NCI-H69 (cell line): ENCODE measurements at regions not wholly inside any gene's neighbourhood (a gene's known extent, or its start where the extent isn't known, plus 50 kb on each side); places are given as distances from the start of the nearest gene placed in this dataset.
A peak's percentile ranks its signal among the peaks of the same experiment; 100 is the strongest.
"Not testable (repeated sequence)": the region's sequence is repeated elsewhere in the genome, so short reads cannot be mapped to it uniquely, and the experiment has no call there.

ENCODE experiments used
- DNase-seq: peaks from one replicate; lab custom pipeline; 2025; lab: John Stamatoyannopoulos, UW

GRCh38 chr16:16448423-16448822, 69.5 kb downstream of the NPIPA7 start:
- DNase-seq = not testable (repeated sequence)

- DNase-seq = not testable (repeated sequence)
Observed at GRCh38 chr16:16449712-16450237, 70.8 kb downstream of the NPIPA7 start.

DNA sequence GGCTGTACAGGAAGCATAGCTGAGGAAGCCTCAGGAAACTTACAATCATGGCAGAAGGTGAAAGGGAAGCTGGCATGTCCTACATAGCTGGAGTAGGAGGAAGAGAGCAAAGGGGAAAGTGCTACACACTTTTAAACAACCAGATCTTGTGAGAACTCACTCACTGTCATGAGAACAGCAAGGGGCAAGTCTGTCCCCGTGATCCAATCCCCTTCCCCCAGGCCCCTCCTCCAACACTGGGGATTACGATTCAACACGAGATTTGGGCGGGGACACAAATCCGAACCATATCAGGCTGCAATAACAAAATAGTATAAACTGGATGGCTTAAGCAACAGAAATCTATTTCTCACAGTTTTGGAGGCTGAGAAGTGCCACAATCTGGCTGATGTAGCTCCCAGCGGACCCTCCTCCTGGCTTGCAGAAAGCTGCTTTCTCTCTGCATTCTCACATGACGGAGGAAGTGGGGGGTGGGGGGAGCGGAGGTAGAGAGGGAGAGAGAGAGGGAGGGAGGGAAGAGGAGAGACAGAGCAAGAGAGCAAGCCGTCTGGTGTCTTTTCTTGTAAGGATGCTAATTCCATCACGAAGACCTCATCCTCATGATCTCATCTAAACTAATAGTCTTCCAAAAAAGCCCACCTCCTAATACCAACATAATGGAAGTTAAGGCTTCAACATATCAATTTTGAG, 72.9 kb downstream of the NPIPA7 start:
- not testable (repeated sequence) for DNase-seq

DNA sequence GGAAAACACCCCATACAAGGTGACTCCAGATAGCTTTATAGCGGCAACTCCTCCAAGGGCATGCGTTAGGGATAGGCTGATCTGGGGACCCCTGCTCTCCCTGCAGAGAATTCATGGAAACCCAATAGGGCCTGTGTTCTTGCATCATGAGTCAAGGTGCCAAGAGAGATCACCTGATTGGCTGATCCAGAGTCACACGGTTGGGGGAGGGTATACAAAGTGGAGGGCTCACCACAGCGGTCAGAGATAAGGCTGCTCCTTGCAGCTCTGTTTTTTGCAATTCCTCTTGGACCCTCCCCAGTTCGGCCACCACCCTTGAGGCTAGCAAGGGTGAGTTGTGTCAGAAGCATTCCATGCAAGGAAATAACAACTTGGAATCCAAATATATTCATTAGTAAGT, 79.6 kb downstream of the NPIPA7 start:
- not testable (repeated sequence) for DNase-seq

DNA sequence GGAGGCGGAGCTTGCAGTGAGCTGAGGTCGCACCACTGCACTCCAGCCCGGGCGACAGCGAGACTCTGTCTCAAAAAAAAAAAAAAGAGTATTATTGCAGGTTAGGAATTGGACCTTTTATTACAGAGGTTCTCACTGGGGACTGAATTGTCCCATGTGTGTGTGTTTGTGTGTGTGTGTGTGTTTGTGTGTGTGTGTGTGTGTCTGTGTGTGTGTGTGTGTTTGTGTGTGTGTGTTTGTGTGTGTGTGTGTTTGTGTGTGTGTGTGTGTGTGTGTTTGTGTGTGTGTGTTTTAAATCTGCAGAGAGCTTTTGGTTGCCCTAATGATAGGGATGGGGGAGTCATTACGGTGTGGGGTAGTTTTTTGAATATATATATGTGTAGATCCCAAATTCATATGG, 84.9 kb downstream of the NPIPA7 start:
- DNase-seq = not testable (repeated sequence)

DNA sequence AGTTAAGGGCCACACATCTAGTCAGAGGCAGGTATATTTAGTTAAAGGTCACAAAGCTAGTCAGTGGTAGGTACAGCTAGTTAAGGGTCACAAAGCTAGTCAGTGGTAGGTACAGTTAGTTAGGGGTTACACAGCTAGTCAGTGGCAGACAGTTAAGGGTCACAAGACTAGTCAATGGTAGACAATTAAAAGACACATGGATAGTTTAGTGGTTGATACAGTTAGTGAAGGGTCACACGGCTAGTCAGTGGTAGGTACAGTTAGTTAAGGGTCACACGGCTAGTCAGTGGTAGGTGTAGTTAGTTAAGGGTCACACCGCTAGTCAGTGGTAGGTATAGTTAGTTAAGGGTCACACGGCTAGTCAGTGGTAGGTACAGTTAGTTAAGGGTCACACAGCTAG, 110.0 kb downstream of the NPIPA7 start:
- not testable (repeated sequence) for DNase-seq

- DNase-seq = not testable (repeated sequence)
Observed at GRCh38 chr16:16489466-16489865, 110.5 kb downstream of the NPIPA7 start.

DNA sequence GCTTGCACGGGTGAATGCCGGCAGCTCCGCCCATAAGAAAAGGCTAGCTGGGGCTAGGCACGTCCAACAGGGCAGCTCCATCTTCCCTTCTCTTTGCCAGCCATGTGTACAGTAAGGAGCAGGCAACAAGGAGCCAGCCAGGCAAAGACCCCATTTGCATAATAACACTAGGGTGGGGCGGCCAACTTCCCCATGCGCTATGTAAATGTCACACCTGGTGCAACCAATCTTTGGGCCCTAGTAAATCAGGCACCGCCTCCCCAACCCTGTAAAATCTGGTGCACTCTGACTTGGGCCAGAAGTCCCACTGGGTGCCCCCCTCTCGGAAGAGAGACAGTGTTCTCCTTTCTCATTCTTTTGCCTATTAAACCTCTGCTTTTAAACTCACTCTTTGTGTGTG, 115.2 kb downstream of the NPIPA7 start:
- DNase-seq = not testable (repeated sequence)

DNA sequence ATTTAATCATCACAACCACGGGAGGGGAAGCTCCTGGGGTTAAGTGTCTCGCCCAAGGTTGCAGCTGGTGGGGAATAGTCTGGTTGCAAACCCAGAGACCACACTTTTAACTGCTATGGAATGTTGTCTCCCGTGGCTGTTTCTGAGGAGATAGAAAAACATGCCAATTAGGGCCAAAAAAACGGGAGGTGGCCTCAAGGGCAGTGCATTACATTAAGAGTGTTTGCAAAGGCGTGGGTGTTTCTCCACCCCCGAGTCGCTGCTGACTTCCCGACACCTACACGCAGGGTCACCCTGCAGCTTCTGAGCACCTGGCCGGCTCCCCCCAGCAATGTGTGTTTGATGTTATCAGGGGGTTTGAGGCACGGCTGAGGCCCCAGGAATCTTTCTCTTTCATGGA, 116.1 kb downstream of the NPIPA7 start:
- not testable (repeated sequence) for DNase-seq

DNA sequence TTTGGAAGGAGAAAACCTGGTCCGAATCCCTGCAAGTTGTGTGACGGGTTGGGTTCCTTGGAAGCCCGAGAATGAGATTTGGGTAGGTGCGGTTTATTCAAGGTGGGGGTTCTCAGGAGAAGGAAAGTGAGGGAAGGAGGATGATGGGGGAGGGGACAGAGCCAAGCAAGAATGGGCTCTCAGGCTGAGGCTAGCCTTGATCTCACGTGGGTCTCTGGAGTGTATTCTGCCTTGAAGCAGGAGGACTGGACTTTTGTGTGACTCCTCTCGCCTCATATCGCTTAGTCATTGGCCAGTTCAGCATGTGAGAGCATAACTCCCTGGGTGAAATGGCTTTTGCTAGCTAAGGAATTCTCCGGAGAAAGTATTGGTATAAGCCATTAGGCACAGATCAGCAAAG, 120.9 kb downstream of the NPIPA7 start:
- DNase-seq = not testable (repeated sequence)

GRCh38 chr16:16507041-16507440, 128.1 kb downstream of the NPIPA7 start:
- not testable (repeated sequence) for DNase-seq

DNA sequence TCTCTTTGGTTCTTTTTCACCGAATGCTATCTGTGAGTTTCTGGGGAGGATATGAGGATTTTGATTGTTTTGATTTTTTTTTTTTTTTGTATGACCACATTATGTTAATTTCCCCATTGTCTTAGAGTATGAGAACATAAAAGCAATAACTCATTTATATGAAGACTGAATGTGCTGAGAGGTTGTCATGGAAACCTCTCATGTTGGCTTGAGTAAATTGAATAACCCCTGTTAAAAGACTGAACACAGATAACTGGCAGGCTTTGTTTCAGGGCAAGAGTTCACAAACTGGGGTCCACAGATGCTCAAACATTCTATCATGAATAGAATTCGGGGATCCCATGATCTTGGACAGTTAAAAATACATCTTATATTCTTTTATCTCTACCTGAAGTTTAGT, 129.4 kb downstream of the NPIPA7 start:
- DNase-seq = not testable (repeated sequence)

DNA sequence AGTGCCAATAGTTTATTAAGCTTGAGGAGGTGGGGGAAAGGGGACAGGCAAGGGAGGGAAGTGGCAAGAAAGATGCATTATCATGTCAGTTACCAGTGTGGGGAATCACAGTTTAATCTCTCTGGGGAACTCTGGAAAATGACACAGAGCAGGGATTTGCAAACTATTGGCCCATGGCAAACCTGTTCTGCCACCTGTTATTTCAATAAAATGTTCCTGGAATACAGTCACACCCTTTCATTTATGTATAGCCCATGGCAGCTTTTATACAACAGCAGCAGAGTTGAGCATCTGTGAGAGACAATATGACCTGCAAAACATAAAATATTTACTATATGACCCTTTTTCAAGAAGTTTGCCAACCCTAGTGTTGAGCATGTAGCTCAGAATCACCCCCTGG, 140.5 kb downstream of the NPIPA7 start:
- DNase-seq = not testable (repeated sequence)

DNA sequence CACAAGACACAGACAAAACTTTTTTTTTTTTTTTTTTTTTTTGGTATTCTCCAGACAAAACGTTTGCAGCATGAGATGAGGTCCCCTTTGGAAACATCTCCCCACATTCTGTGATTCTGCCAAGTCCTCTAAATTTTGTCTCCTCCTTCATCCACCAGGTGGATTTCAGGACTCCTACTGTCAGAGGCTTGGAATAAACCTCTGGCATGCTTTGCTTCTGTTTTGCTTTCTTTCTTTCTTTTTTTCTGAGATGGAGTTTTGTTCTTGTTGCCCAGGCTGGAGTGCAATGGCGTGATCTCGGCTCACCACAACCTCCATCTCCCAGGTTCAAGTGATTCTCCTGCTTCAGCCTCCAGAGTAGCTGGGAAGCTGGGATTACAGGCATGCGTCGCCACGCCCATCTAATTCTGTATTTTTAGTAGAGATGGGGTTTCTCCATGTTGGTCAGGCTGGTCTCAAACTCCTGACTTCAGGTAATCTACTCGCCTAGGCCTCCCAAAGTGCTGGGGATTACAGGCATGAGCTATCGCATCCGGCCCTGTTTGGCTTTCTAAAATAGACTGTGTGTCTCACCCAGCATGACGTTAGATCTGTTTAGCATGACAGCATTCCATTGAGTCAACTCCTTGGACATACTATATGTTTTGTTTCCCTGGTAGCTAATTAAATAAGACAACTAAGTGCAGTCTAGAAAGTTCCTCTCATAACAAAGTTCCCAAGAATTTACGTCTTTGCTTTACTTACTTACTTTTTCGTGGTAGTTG, 142.5 kb downstream of the NPIPA7 start:
- not testable (repeated sequence) for DNase-seq

GRCh38 chr16:16526998-16527397, 148.1 kb downstream of the NPIPA7 start:
- DNase-seq = not testable (repeated sequence)

DNA sequence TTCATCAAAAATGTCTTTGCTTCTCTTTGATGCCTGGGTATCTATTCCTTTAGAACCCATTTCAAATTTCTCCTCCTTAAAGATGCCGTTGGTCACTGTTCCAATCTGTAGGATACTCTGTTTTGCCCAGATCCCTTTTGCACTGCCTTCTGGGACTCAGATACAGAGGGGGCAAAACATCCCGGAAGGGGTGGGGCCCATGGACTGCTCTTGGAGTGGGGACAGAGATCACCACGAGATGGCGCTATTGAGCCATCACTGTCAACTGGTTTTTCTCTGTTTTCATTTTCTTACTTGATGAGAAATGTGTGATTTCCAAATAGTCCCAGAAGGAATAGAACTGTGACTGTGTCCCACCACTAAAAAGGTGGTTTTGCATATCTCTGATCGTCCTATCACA, 151.8 kb downstream of the NPIPA7 start:
- DNase-seq = not testable (repeated sequence)

GRCh38 chr16:16535565-16535964, 156.6 kb downstream of the NPIPA7 start:
- DNase-seq = not testable (repeated sequence)

GRCh38 chr16:16536151-16536550, 157.2 kb downstream of the NPIPA7 start:
- peak; percentile 33 for DNase-seq

- peak; percentile 63 for DNase-seq
Observed at GRCh38 chr16:16549710-16550109, 170.8 kb downstream of the NPIPA7 start.

GRCh38 chr16:16550824-16551223, 171.9 kb downstream of the NPIPA7 start:
- DNase-seq = not testable (repeated sequence)

GRCh38 chr16:16552819-16553340, 173.9 kb downstream of the NPIPA7 start:
- not testable (repeated sequence) for DNase-seq

DNA sequence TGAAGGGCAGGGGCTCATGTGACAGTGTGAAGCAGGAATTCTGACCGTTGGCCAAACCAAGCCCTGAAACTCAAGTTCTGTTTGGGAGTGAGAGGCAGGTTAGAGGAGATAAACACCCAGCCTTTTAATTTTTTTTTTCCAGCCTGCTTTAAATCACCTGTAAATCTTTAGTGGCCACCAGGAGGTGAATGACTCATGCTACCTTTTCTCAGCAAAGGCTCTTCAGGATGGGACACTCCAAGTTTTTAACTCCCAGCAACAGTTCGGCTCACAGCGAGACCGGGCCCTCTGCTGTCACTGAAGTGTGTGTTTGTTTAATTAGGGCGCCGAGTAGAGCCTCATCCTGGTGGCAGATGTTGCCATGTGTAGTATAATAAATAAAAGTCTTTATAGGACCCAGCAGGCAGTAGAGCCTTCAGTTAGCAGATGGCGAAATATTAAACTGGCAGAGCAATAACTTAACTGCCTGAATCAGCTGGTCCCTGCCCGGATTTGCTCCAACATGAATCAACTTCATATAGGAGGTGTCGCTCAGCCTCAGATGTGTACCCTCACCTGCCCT, 180.3 kb downstream of the NPIPA7 start:
- not testable (repeated sequence) for DNase-seq
